ENCODE measurements at regions not wholly inside any gene's neighbourhood (a gene's known extent, or its start where the extent isn't known, plus 50 kb on each side); places are given as distances from the start of the nearest gene placed in this dataset.

- TF ChIP-seq CTCF (IDR thresholded peaks at IDR 0.05; ENCODE audit: extremely low read depth in 1 of 2, insufficient read depth in 1 of 2, low read depth in 1 of 2, low read length in 2 of 2) (no peak), GATA2 (IDR thresholded peaks at IDR 0.05; ENCODE audit: insufficient read depth, insufficient read length, low read depth, low read length) (no peak), POLR2AphosphoS5 (IDR thresholded peaks at IDR 0.05; ENCODE audit: insufficient read depth, low read depth, low read length) (no peak), POLR2A (IDR thresholded peaks at IDR 0.05; ENCODE audit: low read depth, low read length) (no peak), EZH2 (IDR thresholded peaks at IDR 0.05; ENCODE audit: borderline replicate concordance, low read depth, low read length, severe bottlenecking) (no peak), FOS (IDR thresholded peaks at IDR 0.05; ENCODE audit: borderline replicate concordance, insufficient read depth, low read length) (no peak), JUN (IDR thresholded peaks at IDR 0.05; ENCODE audit: borderline replicate concordance, insufficient read depth, insufficient read length, low read depth) (no peak)
Measured at GRCh38 chr1:106620521-106620954, 435.9 kb upstream of the PRMT6 start.

All from endothelial cell of umbilical vein (primary cell).